Astrocyte (in vitro differentiated cells and primary cell): ENCODE measurements at regions not wholly inside any gene's neighbourhood (a gene's known extent, or its start where the extent isn't known, plus 50 kb on each side); places are given as distances from the start of the nearest gene placed in this dataset.

Experiments used
- DNase-seq: peaks from one replicate; pipeline ENCODE4 v3.0.0-alpha.2; 2010; ENCODE audit warnings: low read depth
- FAIRE-seq: peaks from 2 replicates; lab custom pipeline; 2011; peaks lifted over from hg19 to GRCh38; lab: Jason Lieb, UNC
- H2AFZ ChIP-seq: 2 replicates; pipeline ENCODE4 v1.6.0; 2012; ENCODE audit warnings: low read depth, low read length, inconsistent platforms
- H3K27ac ChIP-seq: 2 replicates; pipeline ENCODE4 v1.5.1; 2011; ENCODE audit warnings: low read depth, low read length, inconsistent platforms
- H3K27me3 ChIP-seq: 2 replicates; pipeline ENCODE4 v1.6.0; 2011; ENCODE audit warnings: low read length, inconsistent platforms; ENCODE audit not compliant: insufficient read depth
- H3K36me3 ChIP-seq: 2 replicates; pipeline ENCODE4 v1.5.1; 2011; ENCODE audit warnings: low read length, inconsistent platforms; ENCODE audit not compliant: insufficient read depth
- H3K4me1 ChIP-seq: 2 replicates; pipeline ENCODE4 v1.5.1; 2011; ENCODE audit warnings: low read length, inconsistent platforms; ENCODE audit not compliant: insufficient read depth
- H3K4me2 ChIP-seq: 2 replicates; pipeline ENCODE4 v1.6.0; 2012; ENCODE audit warnings: low read length, inconsistent platforms
- H3K4me3 ChIP-seq: 2 replicates; pipeline ENCODE4 v1.5.1; 2011; ENCODE audit warnings: low read depth, mild to moderate bottlenecking, low read length, inconsistent platforms; ENCODE audit not compliant: insufficient read depth
- H3K79me2 ChIP-seq: 2 replicates; pipeline ENCODE4 v1.6.0; 2012; ENCODE audit warnings: mild to moderate bottlenecking, low read length, inconsistent platforms; ENCODE audit not compliant: insufficient read depth
- H3K9ac ChIP-seq: 2 replicates; pipeline ENCODE4 v1.6.0; 2012; ENCODE audit warnings: mild to moderate bottlenecking, low read length, inconsistent platforms
- H3K9me3 ChIP-seq: 2 replicates; pipeline ENCODE4 v1.5.1; 2012; ENCODE audit warnings: low read depth, mild to moderate bottlenecking, low read length, inconsistent platforms; ENCODE audit not compliant: insufficient read depth
- H4K20me1 ChIP-seq: 2 replicates; pipeline ENCODE4 v1.6.0; 2012; ENCODE audit warnings: low read length, inconsistent platforms; ENCODE audit not compliant: insufficient read depth
- H3K27ac Mint-ChIP-seq: one replicate; pipeline ENCODE4 v1.8.0; 2021; ENCODE audit warnings: mild to moderate bottlenecking, mixed read lengths; ENCODE audit not compliant: unreplicated experiment
- H3K27me3 Mint-ChIP-seq: one replicate; pipeline ENCODE4 v1.8.0; 2021; ENCODE audit warnings: low read depth, mixed read lengths; ENCODE audit not compliant: unreplicated experiment
- H3K36me3 Mint-ChIP-seq: one replicate; pipeline ENCODE4 v1.8.0; 2021; ENCODE audit warnings: low read depth, mixed read lengths; ENCODE audit not compliant: unreplicated experiment
- H3K4me1 Mint-ChIP-seq: one replicate; pipeline ENCODE4 v1.8.0; 2021; ENCODE audit warnings: low read depth, mixed read lengths; ENCODE audit not compliant: unreplicated experiment
- H3K4me3 Mint-ChIP-seq: one replicate; pipeline ENCODE4 v1.8.0; 2021; ENCODE audit warnings: mild to moderate bottlenecking, moderate library complexity, mixed read lengths; ENCODE audit not compliant: unreplicated experiment
- H3K9me3 Mint-ChIP-seq: one replicate; pipeline ENCODE4 v1.8.0; 2021; ENCODE audit warnings: mild to moderate bottlenecking, mixed read lengths; ENCODE audit not compliant: unreplicated experiment
- CTCF ChIP-seq: IDR thresholded peaks from 2 replicates; pipeline ENCODE4 v1.5.1; 2011; ENCODE audit warnings: low read depth, mild to moderate bottlenecking, inconsistent platforms, low read length, moderate library complexity; ENCODE audit not compliant: insufficient read depth
- EZH2 ChIP-seq: IDR thresholded peaks from 2 replicates; pipeline ENCODE4 v1.6.1; 2012; ENCODE audit warnings: mild to moderate bottlenecking, low read length, inconsistent platforms; ENCODE audit not compliant: insufficient read depth

GRCh38 chrX:136933611-136934145 lies 53.2 kb upstream of the RBMX start:
- Histone ChIP-seq H3K9me3 (no peaks in the 10 kb centered on the region), H3K27ac (no peak overlapping the region), H3K4me1 (no peaks in the 10 kb centered on the region), H3K4me2 (peak overlapping the region; percentile 53), H2AFZ (no peak overlapping the region), H3K27me3 (no peaks in the 10 kb centered on the region), H3K4me3 (no peak overlapping the region), H4K20me1 (no peaks in the 10 kb centered on the region), H3K9ac (no peak overlapping the region), H3K36me3 (no peaks in the 10 kb centered on the region), H3K79me2 (no peaks in the 10 kb centered on the region)
- Mint-ChIP-seq H3K9me3 (no peaks in the 10 kb centered on the region), H3K27me3 (no peaks in the 10 kb centered on the region), H3K36me3 (peaks cover 3% of the 10 kb centered on the region), H3K4me3 (no peak overlapping the region), H3K27ac (no peak overlapping the region), H3K4me1 (no peaks in the 10 kb centered on the region)
- FAIRE-seq (no peak), DNase-seq (no peak)
- no peak for TF ChIP-seq EZH2
- TF ChIP-seq CTCF: no peak

DNA sequence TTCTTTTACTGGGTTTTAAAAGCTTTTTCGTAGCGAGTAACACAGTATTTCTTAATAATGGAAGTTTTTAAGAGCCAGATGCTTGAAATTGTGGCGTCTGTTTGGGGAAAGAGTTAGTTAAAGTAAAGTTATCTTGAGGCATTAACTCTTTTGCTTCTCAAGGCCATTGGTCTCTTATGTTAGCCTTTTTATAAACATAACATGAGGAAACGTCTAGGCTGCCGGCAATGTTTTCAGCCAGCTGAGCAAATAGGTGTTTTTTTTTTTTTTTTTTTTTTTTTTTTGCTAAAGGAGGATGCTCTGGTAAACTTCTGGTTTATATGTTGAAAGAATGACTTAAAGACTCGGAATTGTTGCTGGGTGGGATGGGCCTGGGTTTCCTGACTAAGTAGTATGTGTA lies 51.1 kb upstream of the RBMX start:
- Mint-ChIP-seq H3K27ac (no peak overlapping the region), H3K4me3 (no peak overlapping the region), H3K9me3 (no peaks in the 10 kb centered on the region), H3K4me1 (no peaks in the 10 kb centered on the region), H3K27me3 (no peaks in the 10 kb centered on the region), H3K36me3 (peaks cover 3% of the 10 kb centered on the region)
- H3K4me2 ChIP-seq: no peak overlapping the region
- H3K27me3 ChIP-seq: no peaks in the 10 kb centered on the region
- H3K4me3 ChIP-seq: no peak overlapping the region
- H3K36me3 ChIP-seq: no peaks in the 10 kb centered on the region
- H2AFZ ChIP-seq: no peak overlapping the region
- DNase-seq (no peak), FAIRE-seq (no peak)
- no peaks in the 10 kb centered on the region for H3K79me2 ChIP-seq
- no peak overlapping the region for H3K27ac ChIP-seq
- H4K20me1 ChIP-seq: no peaks in the 10 kb centered on the region
- no peaks in the 10 kb centered on the region for H3K9me3 ChIP-seq
- TF ChIP-seq CTCF: no peak
- TF ChIP-seq EZH2: no peak
- no peak overlapping the region for H3K9ac ChIP-seq
- no peaks in the 10 kb centered on the region for H3K4me1 ChIP-seq
